Ovary (tissue), 3 donors: ENCODE measurements at regions not wholly inside any gene's neighbourhood (a gene's known extent, or its start where the extent isn't known, plus 50 kb on each side); places are given as distances from the start of the nearest gene placed in this dataset.

Experiments
- POLR2A ChIP-seq: fragments of 450-650 bp; IDR thresholded peaks from one replicate; pipeline ENCODE4 v1.6.1; 2017; ENCODE audit warnings: antibody characterized with exemption, mild to moderate bottlenecking, moderate library complexity
- TF ChIP-seq, protein P1 (sequence below), 3 donors: fragments of 450-650 bp in 2 of 3; fragments of 200-600 bp in 1 of 3; IDR thresholded peaks; one replicate each; pipeline versions ENCODE4 v1.5.1 to v1.8.0; 2016 to 2022; ENCODE audit warnings: antibody characterized with exemption in 3 of 3, mild to moderate bottlenecking in 1 of 3
- donor health status: DM: no; HTN: no; CAD: no.

DNA sequence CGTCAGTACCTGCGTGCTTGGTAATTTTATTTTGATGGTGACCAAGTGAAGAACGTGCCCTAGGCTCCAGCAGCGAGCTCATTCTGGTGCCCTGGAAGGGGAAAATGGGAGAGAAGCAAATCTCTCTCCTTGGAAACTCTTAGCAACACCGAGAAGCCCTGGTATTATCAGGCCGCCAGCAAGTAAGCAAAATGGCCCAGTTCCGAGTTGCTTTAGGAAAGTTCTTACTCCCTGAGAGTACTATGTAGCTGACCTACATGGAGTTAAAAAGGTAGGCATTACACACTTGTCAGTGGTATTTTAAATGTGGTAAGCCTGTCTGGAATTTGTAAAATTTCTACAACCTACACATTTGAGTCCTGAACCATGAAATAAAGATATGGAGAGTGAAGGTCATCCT lies 146.4 kb downstream of the CPEB2 start:
- no peak for TF ChIP-seq POLR2A
- TF ChIP-seq, protein P1, sequence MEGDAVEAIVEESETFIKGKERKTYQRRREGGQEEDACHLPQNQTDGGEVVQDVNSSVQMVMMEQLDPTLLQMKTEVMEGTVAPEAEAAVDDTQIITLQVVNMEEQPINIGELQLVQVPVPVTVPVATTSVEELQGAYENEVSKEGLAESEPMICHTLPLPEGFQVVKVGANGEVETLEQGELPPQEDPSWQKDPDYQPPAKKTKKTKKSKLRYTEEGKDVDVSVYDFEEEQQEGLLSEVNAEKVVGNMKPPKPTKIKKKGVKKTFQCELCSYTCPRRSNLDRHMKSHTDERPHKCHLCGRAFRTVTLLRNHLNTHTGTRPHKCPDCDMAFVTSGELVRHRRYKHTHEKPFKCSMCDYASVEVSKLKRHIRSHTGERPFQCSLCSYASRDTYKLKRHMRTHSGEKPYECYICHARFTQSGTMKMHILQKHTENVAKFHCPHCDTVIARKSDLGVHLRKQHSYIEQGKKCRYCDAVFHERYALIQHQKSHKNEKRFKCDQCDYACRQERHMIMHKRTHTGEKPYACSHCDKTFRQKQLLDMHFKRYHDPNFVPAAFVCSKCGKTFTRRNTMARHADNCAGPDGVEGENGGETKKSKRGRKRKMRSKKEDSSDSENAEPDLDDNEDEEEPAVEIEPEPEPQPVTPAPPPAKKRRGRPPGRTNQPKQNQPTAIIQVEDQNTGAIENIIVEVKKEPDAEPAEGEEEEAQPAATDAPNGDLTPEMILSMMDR (IDR thresholded peaks at IDR 0.05): no peak
